WTC11 (cell line): ENCODE measurements at regions not wholly inside any gene's neighbourhood (a gene's known extent, or its start where the extent isn't known, plus 50 kb on each side); places are given as distances from the start of the nearest gene placed in this dataset.

ENCODE experiments used
- ATAC-seq: fragments of 200-7000 bp; cut with Tn5 transposase; 2 replicates; pipeline ENCODE4 v1.10.0; 2021; ENCODE audit warnings: mild to moderate bottlenecking, moderate library complexity
- CTCF ChIA-PET: fragments of 300-600 bp; sonication (Branson Sonifier 250); formaldehyde crosslinking; loops from one replicate; lab custom pipeline; 2021; ENCODE audit warnings: antibody characterized with exemption; lab: Charles Lee
- POLR2A ChIA-PET: fragments of 350-600 bp; sonication (Branson Sonifier 250); formaldehyde crosslinking; loops from one replicate; lab custom pipeline; 2021; ENCODE audit warnings: antibody characterized with exemption; lab: Charles Lee
- DNase-seq: peaks from one replicate; pipeline ENCODE4 v3.0.0; 2021; ENCODE audit warnings: low spot score
- H3K27ac Mint-ChIP-seq: 2 replicates; pipeline ENCODE4 v1.8.0; 2021; ENCODE audit warnings: mixed read lengths
- H3K27me3 Mint-ChIP-seq: 2 replicates; pipeline ENCODE4 v1.8.0; 2021; ENCODE audit warnings: low read depth, mild to moderate bottlenecking, moderate library complexity, mixed read lengths
- H3K36me3 Mint-ChIP-seq: 2 replicates; pipeline ENCODE4 v1.8.0; 2021; ENCODE audit warnings: mixed read lengths
- H3K4me1 Mint-ChIP-seq: 2 replicates; pipeline ENCODE4 v1.8.0; 2022; ENCODE audit warnings: mixed read lengths
- H3K4me3 Mint-ChIP-seq: 2 replicates; pipeline ENCODE4 v1.8.0; 2021; ENCODE audit warnings: mild to moderate bottlenecking, moderate library complexity, mixed read lengths
- H3K9me3 Mint-ChIP-seq: 2 replicates; pipeline ENCODE4 v1.8.0; 2021; ENCODE audit warnings: mixed read lengths
- CBFB ChIP-seq: sonication (generic); formaldehyde crosslinking; IDR thresholded peaks from 2 replicates; pipeline ENCODE4 v1.8.1; 2022; ENCODE audit warnings: mild to moderate bottlenecking, low read depth, missing genetic modification reagents
- CREM ChIP-seq: sonication (generic); formaldehyde crosslinking; IDR thresholded peaks from 2 replicates; pipeline ENCODE4 v1.8.1; 2022; ENCODE audit warnings: mild to moderate bottlenecking, missing genetic modification reagents, moderate library complexity
- CTCF ChIP-seq: fragments of 200-600 bp; IDR thresholded peaks from 2 replicates; pipeline ENCODE4 v1.8.0; 2022; ENCODE audit warnings: antibody characterized with exemption
- HMGA2 ChIP-seq: fragments of 250-450 bp; sonication (Bioruptor Pico); IDR thresholded peaks from 2 replicates; pipeline ENCODE4 v1.4.0; 2021; ENCODE audit warnings: mild to moderate bottlenecking, moderate library complexity
- NFYB ChIP-seq: sonication (generic); formaldehyde crosslinking; conservative IDR thresholded peaks from 2 replicates; pipeline ENCODE4 v1.8.0; 2022; ENCODE audit warnings: low read depth, missing genetic modification reagents
- NR2C2 ChIP-seq: sonication (generic); formaldehyde crosslinking; IDR thresholded peaks from 2 replicates; pipeline ENCODE4 v1.8.0; 2022; ENCODE audit warnings: mild to moderate bottlenecking, missing genetic modification reagents
- NR3C1 ChIP-seq: sonication (generic); formaldehyde crosslinking; conservative IDR thresholded peaks from 2 replicates; pipeline ENCODE4 v1.8.1; 2023; ENCODE audit warnings: low read depth, mild to moderate bottlenecking, missing genetic modification reagents
- SMAD3 ChIP-seq: sonication (generic); formaldehyde crosslinking; IDR thresholded peaks from 2 replicates; pipeline ENCODE4 v1.8.0; 2022; ENCODE audit warnings: missing genetic modification reagents, mild to moderate bottlenecking, borderline replicate concordance
- SOX15 ChIP-seq: fragments of 250-450 bp; sonication (Bioruptor Pico); IDR thresholded peaks from 2 replicates; pipeline ENCODE4 v1.9.0; 2021; ENCODE audit warnings: mild to moderate bottlenecking
- SP1 ChIP-seq: sonication (generic); formaldehyde crosslinking; conservative IDR thresholded peaks from 2 replicates; pipeline ENCODE4 v1.8.1; 2022; ENCODE audit warnings: missing genetic modification reagents
- TEAD1 ChIP-seq: sonication (generic); formaldehyde crosslinking; IDR thresholded peaks from 2 replicates; pipeline ENCODE4 v1.8.0; 2022; ENCODE audit warnings: mild to moderate bottlenecking, missing genetic modification reagents
- USF1 ChIP-seq: sonication (generic); formaldehyde crosslinking; IDR thresholded peaks from 2 replicates; pipeline ENCODE4 v1.8.0; 2022; ENCODE audit warnings: mild to moderate bottlenecking, missing genetic modification reagents
- ZNF138 ChIP-seq: sonication (generic); formaldehyde crosslinking; conservative IDR thresholded peaks from 2 replicates; pipeline ENCODE4 v1.8.1; 2022; ENCODE audit warnings: mild to moderate bottlenecking, moderate library complexity, missing genetic modification reagents
- TF ChIP-seq, protein P1 (sequence below): fragments of 250-450 bp; sonication (Bioruptor Pico); conservative IDR thresholded peaks from 2 replicates; pipeline ENCODE4 v1.9.0; 2021; ENCODE audit warnings: mild to moderate bottlenecking
- TF ChIP-seq, protein P2 (sequence below): sonication (generic); formaldehyde crosslinking; IDR thresholded peaks from 2 replicates; pipeline ENCODE4 v1.8.0; 2022; ENCODE audit warnings: mild to moderate bottlenecking, missing genetic modification reagents
- TF ChIP-seq, protein P3 (sequence below): sonication (generic); formaldehyde crosslinking; IDR thresholded peaks from 2 replicates; pipeline ENCODE4 v1.8.0; 2023; ENCODE audit warnings: missing genetic modification reagents, mild to moderate bottlenecking, borderline replicate concordance
- TF ChIP-seq, protein P4 (sequence below): fragments of 250-450 bp; sonication (Bioruptor Pico); IDR thresholded peaks from 2 replicates; pipeline ENCODE4 v1.9.0; 2021; ENCODE audit warnings: mild to moderate bottlenecking

DNA sequence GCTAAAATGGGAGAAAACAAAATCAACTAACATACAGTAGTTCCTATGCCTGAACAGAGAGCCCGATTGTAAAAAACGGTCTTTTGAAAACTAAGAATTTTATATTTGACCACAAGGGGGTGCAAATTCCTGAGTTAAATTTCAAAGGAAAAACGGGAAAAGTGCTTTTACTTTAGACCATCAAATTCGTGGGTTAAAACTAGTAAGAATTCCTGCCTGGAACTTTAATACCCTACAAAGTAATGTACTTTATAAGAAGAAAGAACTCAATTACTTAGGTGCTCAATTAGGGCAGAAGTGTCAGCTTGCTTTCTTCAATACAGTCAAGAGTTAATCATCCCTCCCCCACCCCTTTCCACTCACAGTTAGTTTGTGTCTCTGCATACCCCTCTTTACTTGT, 69.8 kb downstream of the KCNRG start:
- ATAC-seq (no peak), DNase-seq (no peak)
- H3K36me3 Mint-ChIP-seq = peaks cover 3% of the 10 kb centered on the region; the same call in 1 of the 2 replicates
- H3K4me1 Mint-ChIP-seq = peaks cover 21% of the 10 kb centered on the region
- peak overlapping the region; percentile 26; the same call in 1 of the 2 replicates for H3K4me3 Mint-ChIP-seq
- CTCF ChIA-PET = interaction anchor here (0.6 to 1.7 kb wide), 5 partner anchors 16 to 302 kb away, joined by 3 to 7 read pairs (median 3); partner anchors contain the start of gene TRIM13
- POLR2A ChIA-PET = interaction anchor here (0.7 kb wide), 2 partner anchors 38 to 676 kb away, joined by 3 read pairs; no protein-coding TSS in a partner anchor
- no peak overlapping the region for H3K27ac Mint-ChIP-seq
- TF ChIP-seq SP1 (CRISPR knock-in tag) (no peak), NR3C1 (CRISPR knock-in tag) (no peak), SOX15 (CRISPR knock-in tag) (no peak), CTCF (peak; percentile 40), NFYB (CRISPR knock-in tag) (no peak)
- H3K27me3 Mint-ChIP-seq = peaks cover 9% of the 10 kb centered on the region; the same call in 1 of the 2 replicates
- H3K9me3 Mint-ChIP-seq = no peaks in the 10 kb centered on the region

- DNase-seq = no peak
- Mint-ChIP-seq H3K4me3 (no peak overlapping the region), H3K27me3 (no peaks in the 10 kb centered on the region), H3K9me3 (no peaks in the 10 kb centered on the region), H3K4me1 (peaks cover 9% of the 10 kb centered on the region), H3K27ac (no peak overlapping the region), H3K36me3 (peaks cover 3% of the 10 kb centered on the region; the same call in 1 of the 2 replicates)
- TF ChIP-seq CREM (CRISPR knock-in tag) (no peak), NR2C2 (CRISPR knock-in tag) (no peak), HMGA2 (CRISPR knock-in tag) (no peak), ZNF138 (CRISPR knock-in tag) (no peak), CTCF (no peak), SMAD3 (CRISPR knock-in tag) (no peak), TEAD1 (CRISPR knock-in tag) (no peak), CBFB (no peak), USF1 (CRISPR knock-in tag) (no peak)
- TF ChIP-seq, protein P1, sequence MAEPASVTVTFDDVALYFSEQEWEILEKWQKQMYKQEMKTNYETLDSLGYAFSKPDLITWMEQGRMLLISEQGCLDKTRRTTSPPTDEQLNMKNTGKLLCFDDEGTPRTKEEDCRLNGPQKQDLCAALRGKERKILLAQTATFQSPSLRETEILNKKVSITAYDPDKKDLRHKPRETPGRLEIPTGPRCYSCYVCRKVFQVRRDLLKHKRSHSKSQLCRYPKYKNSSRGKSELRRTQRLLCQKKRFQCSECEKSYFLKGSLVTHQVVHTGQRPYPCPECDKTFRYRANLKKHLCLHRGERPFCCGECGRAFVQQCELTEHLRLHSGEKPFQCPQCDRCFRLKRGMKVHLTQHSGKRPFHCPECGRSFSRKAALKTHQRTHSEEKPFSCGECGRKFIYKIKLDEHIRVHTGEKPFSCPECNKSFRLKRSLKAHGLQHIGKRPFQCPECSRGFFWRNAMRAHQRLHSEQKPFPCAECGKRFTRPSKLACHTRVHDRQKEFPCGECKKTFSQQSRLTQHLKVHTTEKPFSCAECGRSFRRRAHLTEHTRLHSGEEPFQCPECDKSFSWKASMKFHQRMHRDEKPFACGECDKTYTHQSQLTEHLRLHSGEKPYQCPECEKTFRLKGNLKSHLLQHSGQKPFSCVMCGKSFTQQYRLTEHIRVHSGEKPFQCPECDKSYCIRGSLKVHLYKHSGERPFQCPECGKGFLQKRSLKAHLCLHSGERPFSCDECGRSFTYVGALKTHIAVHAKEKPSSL = no peak
- TF ChIP-seq, protein P2, sequence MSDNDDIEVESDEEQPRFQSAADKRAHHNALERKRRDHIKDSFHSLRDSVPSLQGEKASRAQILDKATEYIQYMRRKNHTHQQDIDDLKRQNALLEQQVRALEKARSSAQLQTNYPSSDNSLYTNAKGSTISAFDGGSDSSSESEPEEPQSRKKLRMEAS (CRISPR knock-in tag) = no peak
- TF ChIP-seq, protein P3, sequence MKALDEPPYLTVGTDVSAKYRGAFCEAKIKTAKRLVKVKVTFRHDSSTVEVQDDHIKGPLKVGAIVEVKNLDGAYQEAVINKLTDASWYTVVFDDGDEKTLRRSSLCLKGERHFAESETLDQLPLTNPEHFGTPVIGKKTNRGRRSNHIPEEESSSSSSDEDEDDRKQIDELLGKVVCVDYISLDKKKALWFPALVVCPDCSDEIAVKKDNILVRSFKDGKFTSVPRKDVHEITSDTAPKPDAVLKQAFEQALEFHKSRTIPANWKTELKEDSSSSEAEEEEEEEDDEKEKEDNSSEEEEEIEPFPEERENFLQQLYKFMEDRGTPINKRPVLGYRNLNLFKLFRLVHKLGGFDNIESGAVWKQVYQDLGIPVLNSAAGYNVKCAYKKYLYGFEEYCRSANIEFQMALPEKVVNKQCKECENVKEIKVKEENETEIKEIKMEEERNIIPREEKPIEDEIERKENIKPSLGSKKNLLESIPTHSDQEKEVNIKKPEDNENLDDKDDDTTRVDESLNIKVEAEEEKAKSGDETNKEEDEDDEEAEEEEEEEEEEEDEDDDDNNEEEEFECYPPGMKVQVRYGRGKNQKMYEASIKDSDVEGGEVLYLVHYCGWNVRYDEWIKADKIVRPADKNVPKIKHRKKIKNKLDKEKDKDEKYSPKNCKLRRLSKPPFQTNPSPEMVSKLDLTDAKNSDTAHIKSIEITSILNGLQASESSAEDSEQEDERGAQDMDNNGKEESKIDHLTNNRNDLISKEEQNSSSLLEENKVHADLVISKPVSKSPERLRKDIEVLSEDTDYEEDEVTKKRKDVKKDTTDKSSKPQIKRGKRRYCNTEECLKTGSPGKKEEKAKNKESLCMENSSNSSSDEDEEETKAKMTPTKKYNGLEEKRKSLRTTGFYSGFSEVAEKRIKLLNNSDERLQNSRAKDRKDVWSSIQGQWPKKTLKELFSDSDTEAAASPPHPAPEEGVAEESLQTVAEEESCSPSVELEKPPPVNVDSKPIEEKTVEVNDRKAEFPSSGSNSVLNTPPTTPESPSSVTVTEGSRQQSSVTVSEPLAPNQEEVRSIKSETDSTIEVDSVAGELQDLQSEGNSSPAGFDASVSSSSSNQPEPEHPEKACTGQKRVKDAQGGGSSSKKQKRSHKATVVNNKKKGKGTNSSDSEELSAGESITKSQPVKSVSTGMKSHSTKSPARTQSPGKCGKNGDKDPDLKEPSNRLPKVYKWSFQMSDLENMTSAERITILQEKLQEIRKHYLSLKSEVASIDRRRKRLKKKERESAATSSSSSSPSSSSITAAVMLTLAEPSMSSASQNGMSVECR (CRISPR knock-in tag) = no peak
- TF ChIP-seq, protein P4, sequence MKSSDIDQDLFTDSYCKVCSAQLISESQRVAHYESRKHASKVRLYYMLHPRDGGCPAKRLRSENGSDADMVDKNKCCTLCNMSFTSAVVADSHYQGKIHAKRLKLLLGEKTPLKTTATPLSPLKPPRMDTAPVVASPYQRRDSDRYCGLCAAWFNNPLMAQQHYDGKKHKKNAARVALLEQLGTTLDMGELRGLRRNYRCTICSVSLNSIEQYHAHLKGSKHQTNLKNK = no peak
- POLR2A ChIA-PET = interaction anchor here (0.6 to 1.1 kb wide), 3 partner anchors 35 to 67 kb away, joined by 3 to 5 read pairs (median 3); no protein-coding TSS in a partner anchor
- CTCF ChIA-PET = no interaction called here
- ATAC-seq = no peak
Observed at GRCh38 chr13:50089633-50090032, 74.4 kb downstream of the KCNRG start.
